Endothelial cell of umbilical vein (primary cell): ENCODE measurements at regions not wholly inside any gene's neighbourhood (a gene's known extent, or its start where the extent isn't known, plus 50 kb on each side); places are given as distances from the start of the nearest gene placed in this dataset.

Experiments
- BruUV-seq: library from RNA; stranded (reverse); fragments of 400-500 nt; replicated peaks from 2 replicates; lab custom pipeline; 2021; lab: Mats Ljungman, UMichigan
- CTCF ChIA-PET: fragments of 300-600, 350-600 bp; sonication (Branson Sonifier 250); formaldehyde crosslinking; loops from one replicate; lab custom pipeline; 2021; ENCODE audit warnings: antibody characterized with exemption, inconsistent platforms; lab: Charles Lee
- POLR2A ChIA-PET: fragments of 300-600, 350-600 bp; sonication (Branson Sonifier 250); formaldehyde crosslinking; loops from one replicate; lab custom pipeline; 2021; ENCODE audit warnings: antibody characterized with exemption, inconsistent platforms; lab: Charles Lee
- DNase-seq: peaks from one replicate; pipeline ENCODE4 v3.0.0-alpha.2; 2011; ENCODE audit warnings: low read depth, low spot score
- FAIRE-seq: peaks from 2 replicates; lab custom pipeline; 2011; peaks lifted over from hg19 to GRCh38; lab: Jason Lieb, UNC
- H2AFZ ChIP-seq: 2 replicates; pipeline ENCODE4 v1.6.0; 2012; ENCODE audit warnings: low read depth, low read length, control low read depth, inconsistent platforms
- H3K27ac ChIP-seq: 2 replicates; pipeline ENCODE4 v1.5.1; 2011; ENCODE audit warnings: low read depth, mild to moderate bottlenecking, control low read depth, low read length, moderate library complexity; ENCODE audit not compliant: insufficient read depth
- H3K27me3 ChIP-seq, 2 experiments: 2 replicates each; pipeline versions ENCODE4 v1.6.0 to v1.6.1; 2011; ENCODE audit warnings: low read length in 2 of 2, mixed read lengths in 1 of 2; ENCODE audit not compliant: control insufficient read depth in 2 of 2, insufficient read depth in 2 of 2
- H3K36me3 ChIP-seq, 2 experiments: 2 replicates in 1 of 2; 3 replicates in 1 of 2; pipeline ENCODE4 v1.5.1; 2011; ENCODE audit warnings: low read length in 2 of 2, mild to moderate bottlenecking in 1 of 2, moderate library complexity in 1 of 2; ENCODE audit not compliant: control insufficient read depth in 2 of 2, insufficient read depth in 2 of 2; ENCODE audit errors: extremely low read depth in 1 of 2
- H3K4me1 ChIP-seq: 3 replicates; pipeline ENCODE4 v1.5.1; 2011; ENCODE audit warnings: mild to moderate bottlenecking, low read length; ENCODE audit not compliant: control insufficient read depth, insufficient read depth; ENCODE audit errors: extremely low read depth
- H3K4me2 ChIP-seq: 2 replicates; pipeline ENCODE4 v1.6.1; 2011; ENCODE audit warnings: low read length, control low read depth, mixed read lengths; ENCODE audit not compliant: insufficient read depth
- H3K4me3 ChIP-seq, 3 experiments: fragments of 200-600 bp in 1 of 3; sonication (generic), shearing (Covaris generic) in 1 of 3; replicated peaks in 1 of 3; 2 replicates each; pipeline ENCODE4 v1.5.1; 2011 to 2016; ENCODE audit warnings: control low read depth in 3 of 3, low read length in 3 of 3, mild to moderate bottlenecking in 2 of 3, inconsistent platforms in 1 of 3, low read depth in 1 of 3, moderate library complexity in 1 of 3; ENCODE audit not compliant: insufficient read depth in 1 of 3
- H3K79me2 ChIP-seq: 2 replicates; pipeline ENCODE4 v1.6.0; 2012; ENCODE audit warnings: low read length, inconsistent platforms; ENCODE audit not compliant: control insufficient read depth, insufficient read depth
- H3K9ac ChIP-seq: replicated peaks from 2 replicates; pipeline ENCODE3; 2011; ENCODE audit warnings: low read length, control low read depth; ENCODE audit not compliant: insufficient read depth; ENCODE audit errors: extremely low read depth
- H3K9me1 ChIP-seq: replicated peaks from 3 replicates; pipeline ENCODE4 v1.6.0; 2011; ENCODE audit warnings: mild to moderate bottlenecking, low read length; ENCODE audit not compliant: control insufficient read depth, insufficient read depth; ENCODE audit errors: extremely low read depth
- H3K9me3 ChIP-seq: replicated peaks from 2 replicates; pipeline ENCODE4 v1.5.1; 2012; ENCODE audit warnings: low read length, inconsistent platforms; ENCODE audit not compliant: control insufficient read depth, insufficient read depth
- H4K20me1 ChIP-seq: replicated peaks from 2 replicates; pipeline ENCODE3; 2011; ENCODE audit warnings: mild to moderate bottlenecking, low read length; ENCODE audit not compliant: control insufficient read depth, insufficient read depth; ENCODE audit errors: extremely low read depth
- CTCF ChIP-seq, 2 donors: IDR thresholded peaks; 1 replicate in 1 of 2; 2 replicates in 1 of 2; pipeline ENCODE4 v1.5.1; 2011; ENCODE audit warnings: low read length in 2 of 2, mild to moderate bottlenecking in 2 of 2, moderate library complexity in 2 of 2, control low read depth in 1 of 2, inconsistent platforms in 1 of 2, low read depth in 1 of 2; ENCODE audit not compliant: insufficient read depth in 1 of 2; ENCODE audit errors: extremely low read depth in 1 of 2
- EZH2 ChIP-seq: IDR thresholded peaks from 2 replicates; pipeline ENCODE4 v1.6.1; 2012; ENCODE audit warnings: borderline replicate concordance, low read depth, mild to moderate bottlenecking, moderate library complexity, low read length, inconsistent platforms; ENCODE audit not compliant: severe bottlenecking
- GATA2 ChIP-seq: IDR thresholded peaks from 2 replicates; pipeline ENCODE4 v1.7.0; 2011; ENCODE audit warnings: low read depth, mild to moderate bottlenecking, moderate library complexity, mixed read lengths, low read length; ENCODE audit not compliant: insufficient read length, insufficient read depth
- JUN ChIP-seq: IDR thresholded peaks from 2 replicates; pipeline ENCODE4 v1.6.1; 2011; ENCODE audit warnings: borderline replicate concordance, low read depth; ENCODE audit not compliant: insufficient read length, insufficient read depth
- MAX ChIP-seq: IDR thresholded peaks from 2 replicates; pipeline ENCODE4 v1.6.1; 2011; ENCODE audit not compliant: insufficient read depth, insufficient read length
- MYC ChIP-seq: IDR thresholded peaks from one replicate; pipeline ENCODE4 v1.6.1; 2011; ENCODE audit warnings: mild to moderate bottlenecking, low read depth, low read length
- POLR2AphosphoS5 ChIP-seq: IDR thresholded peaks from 2 replicates; pipeline ENCODE4 v1.6.1; 2012; ENCODE audit warnings: low read depth, mild to moderate bottlenecking, control low read depth, low read length, moderate library complexity; ENCODE audit not compliant: insufficient read depth
- dilution Hi-C: fragments of 300-500 bp; cut with MboI; formaldehyde crosslinking; loops from one replicate; pipeline ENCODE4 v1.15.0; 2019; ENCODE audit warnings: low sequenced_read_pairs; ENCODE audit not compliant: extremely low pct_ligation_motif_present
- intact Hi-C: fragments of 100-400 bp; cut with micrococcal nuclease; formaldehyde crosslinking; loops from one replicate; pipeline ENCODE4 v1.10.0; 2022

GRCh38 chr2:82485701-82486100, 1973.4 kb downstream of the SUCLG1 start:
- H3K27ac ChIP-seq, result no peak overlapping the region
- ChIA-PET CTCF (no interaction called here), POLR2A (no interaction called here)
- intact Hi-C loops, result no loop called here
- DNase-seq, result no peak
- H3K27me3 ChIP-seq, result no peaks in the 10 kb centered on the region
- no peaks in the 10 kb centered on the region for H3K9me1 ChIP-seq
- no peak overlapping the region for H3K9ac ChIP-seq
- no peak overlapping the region for H3K4me2 ChIP-seq
- FAIRE-seq, result no peak
- H3K9me3 ChIP-seq, result no peaks in the 10 kb centered on the region
- no peaks in the 10 kb centered on the region for H3K36me3 ChIP-seq
- no peak overlapping the region for H2AFZ ChIP-seq
- no peaks in the 10 kb centered on the region for H3K79me2 ChIP-seq
- H3K4me3 ChIP-seq, result no peak overlapping the region
- BruUV-seq, result no TSS peak
- no peaks in the 10 kb centered on the region for H3K4me1 ChIP-seq
- H4K20me1 ChIP-seq, result no peaks in the 10 kb centered on the region
- dilution Hi-C loops, result no loop called here
- TF ChIP-seq MYC (no peak), POLR2AphosphoS5 (no peak), JUN (no peak), GATA2 (no peak), MAX (no peak), EZH2 (no peak), CTCF (IDR thresholded peaks at IDR 0.05; ENCODE audit: extremely low read depth in 1 of 2, insufficient read depth in 1 of 2, low read depth in 1 of 2, low read length in 2 of 2) (no peak)
